Neuronal stem cell (in vitro differentiated cells): ENCODE measurements at regions not wholly inside any gene's neighbourhood (a gene's known extent, or its start where the extent isn't known, plus 50 kb on each side); places are given as distances from the start of the nearest gene placed in this dataset.

Experiments used
- DNase-seq: peaks from one replicate; pipeline ENCODE4 v3.0.0-alpha.2; 2013; ENCODE audit warnings: low spot score
- H2AFZ ChIP-seq: one replicate; pipeline ENCODE4 v1.6.1; 2013; ENCODE audit warnings: mild to moderate bottlenecking, low read length, inconsistent platforms
- H2AK5ac ChIP-seq: 2 replicates; pipeline ENCODE4 v1.6.1; 2013; ENCODE audit warnings: low read depth, mild to moderate bottlenecking, inconsistent platforms, low read length, moderate library complexity, mixed read lengths
- H2BK120ac ChIP-seq: 2 replicates; pipeline ENCODE4 v1.6.1; 2013; ENCODE audit warnings: low read depth, mild to moderate bottlenecking, inconsistent platforms, low read length, moderate library complexity, mixed read lengths
- H2BK12ac ChIP-seq: one replicate; pipeline ENCODE4 v1.6.1; 2013; ENCODE audit warnings: low read length, inconsistent platforms
- H2BK15ac ChIP-seq: 2 replicates; pipeline ENCODE4 v1.6.1; 2013; ENCODE audit warnings: mild to moderate bottlenecking, low read length, inconsistent platforms, mixed read lengths
- H2BK5ac ChIP-seq: one replicate; pipeline ENCODE4 v1.6.1; 2013; ENCODE audit warnings: inconsistent platforms, mild to moderate bottlenecking, low read length, moderate library complexity
- H3K14ac ChIP-seq: one replicate; pipeline ENCODE4 v1.6.1; 2013; ENCODE audit warnings: low read length, inconsistent platforms
- H3K18ac ChIP-seq: 2 replicates; pipeline ENCODE4 v1.6.1; 2013; ENCODE audit warnings: low read length, inconsistent platforms
- H3K23ac ChIP-seq: 2 replicates; pipeline ENCODE4 v1.6.1; 2013; ENCODE audit warnings: low read depth, mild to moderate bottlenecking, mixed read lengths, low read length, inconsistent platforms; ENCODE audit not compliant: poor library complexity
- H3K27ac ChIP-seq: replicated peaks from 3 replicates; pipeline ENCODE4 v1.5.1; 2013; ENCODE audit warnings: low read length, inconsistent platforms
- H3K27me3 ChIP-seq, 3 experiments: 2 replicates each; pipeline ENCODE4 v1.6.1; 2013; ENCODE audit warnings: low read length in 3 of 3, mild to moderate bottlenecking in 2 of 3, inconsistent platforms in 1 of 3, low read depth in 1 of 3, mixed read lengths in 1 of 3, moderate library complexity in 1 of 3; ENCODE audit not compliant: control insufficient read depth in 3 of 3, insufficient read depth in 3 of 3
- H3K36me3 ChIP-seq, 2 donors: replicated peaks in 1 of 2; 2 replicates each; pipeline ENCODE4 v1.6.1; 2013; ENCODE audit warnings: low read length in 2 of 2; ENCODE audit not compliant: control insufficient read depth in 2 of 2, insufficient read depth in 2 of 2
- H3K4ac ChIP-seq: 2 replicates; pipeline ENCODE4 v1.6.1; 2013; ENCODE audit warnings: inconsistent platforms, mild to moderate bottlenecking, low read length, moderate library complexity
- H3K4me1 ChIP-seq, 2 donors: 1 replicate in 1 of 2; 2 replicates in 1 of 2; pipeline ENCODE4 v1.6.1; 2013; ENCODE audit warnings: low read length in 2 of 2, low read depth in 1 of 2; ENCODE audit not compliant: control insufficient read depth in 2 of 2, insufficient read depth in 1 of 2
- H3K4me2 ChIP-seq: one replicate; pipeline ENCODE4 v1.6.1; 2013; ENCODE audit warnings: mild to moderate bottlenecking, low read length, inconsistent platforms; ENCODE audit not compliant: insufficient read depth, poor library complexity, severe bottlenecking
- H3K4me3 ChIP-seq, 2 donors: 2 replicates each; pipeline ENCODE4 v1.5.1; 2013; ENCODE audit warnings: low read length in 2 of 2, mild to moderate bottlenecking in 2 of 2, inconsistent platforms in 1 of 2, moderate library complexity in 1 of 2
- H3K79me1 ChIP-seq: one replicate; pipeline ENCODE4 v1.6.1; 2013; ENCODE audit warnings: low read depth, mild to moderate bottlenecking, inconsistent platforms, low read length, moderate library complexity
- H3K9ac ChIP-seq: one replicate; pipeline ENCODE4 v1.6.1; 2013; ENCODE audit warnings: mild to moderate bottlenecking, low read depth, low read length, inconsistent platforms; ENCODE audit not compliant: poor library complexity
- H3K9me3 ChIP-seq, 2 donors: replicated peaks in 1 of 2; 2 replicates each; pipeline versions ENCODE3 to v1.6.1; 2013; ENCODE audit warnings: low read length in 2 of 2, mild to moderate bottlenecking in 2 of 2, inconsistent platforms in 1 of 2, low read depth in 1 of 2, mixed read lengths in 1 of 2, moderate library complexity in 1 of 2; ENCODE audit not compliant: control insufficient read depth in 2 of 2, insufficient read depth in 1 of 2
- H4K8ac ChIP-seq: one replicate; pipeline ENCODE4 v1.6.1; 2013; ENCODE audit warnings: low read depth, mild to moderate bottlenecking, inconsistent platforms, low read length, moderate library complexity
- H4K91ac ChIP-seq: one replicate; pipeline ENCODE4 v1.6.1; 2013; ENCODE audit warnings: low read length, low read depth, mild to moderate bottlenecking, inconsistent platforms; ENCODE audit not compliant: poor library complexity
- WGBS, 2 donors: extraction: QIAGEN DNeasy Blood & Tissue Kit; methylation state at CpG; one replicate each; pipeline ENCODE4 v1.1.7; 2013; ENCODE audit warnings: missing lambda C conversion rate in 2 of 2, mixed read lengths in 1 of 2; ENCODE audit not compliant: insufficient read length in 2 of 2, insufficient replicate concordance in 1 of 2; ENCODE audit errors: extremely low coverage in 2 of 2; 5-methylcytosine and 5-hydroxymethylcytosine counted together

- Histone ChIP-seq H3K4ac (no peak overlapping the region), H3K14ac (no peak overlapping the region), H3K4me1 (no peaks in the 10 kb centered on the region), H3K27me3 (no peaks in the 10 kb centered on the region), H2BK5ac (no peak overlapping the region), H4K91ac (no peak overlapping the region), H3K4me2 (no peak overlapping the region), H2AFZ (no peak overlapping the region), H3K36me3 (no peaks in the 10 kb centered on the region), H2AK5ac (no peak overlapping the region), H3K9me3 (peaks cover 0 to 2% of the 10 kb centered on the region in 2 donors), H3K23ac (no peak overlapping the region), H3K27ac (no peak overlapping the region), H4K8ac (no peak overlapping the region), H3K18ac (no peak overlapping the region), H2BK120ac (no peak overlapping the region), H2BK15ac (no peak overlapping the region), H3K9ac (no peak overlapping the region), H3K4me3 (no peak overlapping the region), H2BK12ac (no peak overlapping the region), H3K79me1 (no peaks in the 10 kb centered on the region)
- DNase-seq: no peak
- WGBS, 2 donors: no CpG with 5 or more reads among the region's 5 CpGs
These were observed 368.6 kb upstream of the ACO1 start for GRCh38 chr9:32015795-32016194.

GRCh38 chr9:32045513-32045912 lies 338.9 kb upstream of the ACO1 start:
- Histone ChIP-seq H3K4me3 (no peak overlapping the region), H3K27ac (no peak overlapping the region), H3K27me3 (no peaks in the 10 kb centered on the region), H3K4me1 (no peaks in the 10 kb centered on the region), H2BK12ac (no peak overlapping the region), H4K8ac (no peak overlapping the region), H3K9ac (no peak overlapping the region), H3K4ac (no peak overlapping the region), H2BK15ac (no peak overlapping the region), H2AK5ac (no peak overlapping the region), H3K79me1 (no peaks in the 10 kb centered on the region), H2BK120ac (no peak overlapping the region), H3K23ac (no peak overlapping the region), H3K36me3 (no peaks in the 10 kb centered on the region), H3K9me3 (no peaks in the 10 kb centered on the region), H4K91ac (no peak overlapping the region), H3K18ac (no peak overlapping the region), H3K14ac (no peak overlapping the region), H2BK5ac (no peak overlapping the region), H3K4me2 (no peak overlapping the region), H2AFZ (no peak overlapping the region)
- DNase-seq: no peak
- no CpG with 5 or more reads among the region's 3 CpGs for WGBS, 2 donors

GRCh38 chr9:32067261-32067660 lies 317.2 kb upstream of the ACO1 start:
- H3K9ac ChIP-seq: no peak overlapping the region
- H3K27ac ChIP-seq: no peak overlapping the region
- no peak overlapping the region for H3K23ac ChIP-seq
- DNase-seq: no peak
- WGBS, 2 donors: no CpG with 5 or more reads among the region's 1 CpG
- no peak overlapping the region for H3K4ac ChIP-seq
- H3K4me2 ChIP-seq: no peak overlapping the region
- H3K18ac ChIP-seq: no peak overlapping the region
- no peaks in the 10 kb centered on the region for H3K79me1 ChIP-seq
- H3K14ac ChIP-seq: no peak overlapping the region
- no peak overlapping the region for H2BK12ac ChIP-seq
- H3K4me1 ChIP-seq: no peaks in the 10 kb centered on the region
- no peak overlapping the region for H3K4me3 ChIP-seq
- H2BK120ac ChIP-seq: no peak overlapping the region
- H2BK5ac ChIP-seq: no peak overlapping the region
- H3K9me3 ChIP-seq: no peaks in the 10 kb centered on the region
- H4K91ac ChIP-seq: no peak overlapping the region
- no peak overlapping the region for H2AFZ ChIP-seq
- H3K36me3 ChIP-seq: no peaks in the 10 kb centered on the region
- no peak overlapping the region for H4K8ac ChIP-seq
- H3K27me3 ChIP-seq: no peaks in the 10 kb centered on the region
- no peak overlapping the region for H2BK15ac ChIP-seq
- H2AK5ac ChIP-seq: no peak overlapping the region

- H3K4me3 ChIP-seq: no peak overlapping the region
- no CpG with 5 or more reads among the region's 9 CpGs for WGBS, 2 donors
- H3K4ac ChIP-seq: no peak overlapping the region
- DNase-seq: no peak
- H2BK15ac ChIP-seq: no peak overlapping the region
- no peaks in the 10 kb centered on the region for H3K27me3 ChIP-seq
- no peak overlapping the region for H3K27ac ChIP-seq
- H3K4me2 ChIP-seq: no peak overlapping the region
- no peaks in the 10 kb centered on the region for H3K79me1 ChIP-seq
- no peak overlapping the region for H2BK12ac ChIP-seq
- no peak overlapping the region for H3K14ac ChIP-seq
- H2AK5ac ChIP-seq: no peak overlapping the region
- H2BK5ac ChIP-seq: no peak overlapping the region
- H3K36me3 ChIP-seq: no peaks in the 10 kb centered on the region
- H3K18ac ChIP-seq: no peak overlapping the region
- no peak overlapping the region for H3K23ac ChIP-seq
- H2AFZ ChIP-seq: no peak overlapping the region
- H3K9me3 ChIP-seq: no peaks in the 10 kb centered on the region
- H4K8ac ChIP-seq: no peak overlapping the region
- H3K4me1 ChIP-seq: no peaks in the 10 kb centered on the region
- no peak overlapping the region for H3K9ac ChIP-seq
- H2BK120ac ChIP-seq: no peak overlapping the region
- no peak overlapping the region for H4K91ac ChIP-seq
These were observed 315.2 kb upstream of the ACO1 start for GRCh38 chr9:32069169-32069813.
